Thoracic aorta (tissue), 2 donors: ENCODE measurements at regions not wholly inside any gene's neighbourhood (a gene's known extent, or its start where the extent isn't known, plus 50 kb on each side); places are given as distances from the start of the nearest gene placed in this dataset.

Experiments used
- ATAC-seq: fragments of 150-250 bp; one replicate; pipeline ENCODE4 v1.8.0; 2017; ENCODE audit warnings: low read depth; ENCODE audit not compliant: insufficient number of reproducible peaks, low FRiP score
- DNase-seq: peaks from one replicate; pipeline ENCODE4 v3.0.0-alpha.2; 2020; ENCODE audit warnings: low spot score
- H3K27ac ChIP-seq, 2 donors: fragments of 200-600 bp; sonication (generic); 1 replicate in 1 of 2; 2 replicates in 1 of 2; pipeline ENCODE4 v1.5.1; 2016; ENCODE audit warnings: mild to moderate bottlenecking in 2 of 2, moderate library complexity in 2 of 2
- H3K27me3 ChIP-seq: fragments of 200-600 bp; sonication (generic); replicated peaks from 2 replicates; pipeline ENCODE4 v1.6.0; 2016; ENCODE audit warnings: mild to moderate bottlenecking; ENCODE audit not compliant: insufficient read depth
- H3K36me3 ChIP-seq: fragments of 200-600 bp; sonication (generic); one replicate; pipeline ENCODE4 v1.5.1; 2016
- H3K4me1 ChIP-seq, 2 donors: fragments of 200-600 bp; sonication (generic); 1 replicate in 1 of 2; 2 replicates in 1 of 2; pipeline versions ENCODE4 v1.5.1 to v1.6.0; 2016; ENCODE audit warnings: low read depth in 2 of 2, mild to moderate bottlenecking in 1 of 2; ENCODE audit not compliant: control insufficient read depth in 1 of 2
- H3K4me3 ChIP-seq: fragments of 200-600 bp; sonication (generic); 2 replicates; pipeline ENCODE4 v1.5.1; 2016; ENCODE audit warnings: mild to moderate bottlenecking
- H3K9me3 ChIP-seq: fragments of 200-600 bp; sonication (generic); 2 replicates; pipeline ENCODE4 v1.5.1; 2016
- TF ChIP-seq, protein P1 (sequence below): fragments of 200-600 bp; sonication (generic); IDR thresholded peaks from one replicate; pipeline ENCODE4 v1.5.1; 2019; ENCODE audit warnings: antibody characterized with exemption

DNA sequence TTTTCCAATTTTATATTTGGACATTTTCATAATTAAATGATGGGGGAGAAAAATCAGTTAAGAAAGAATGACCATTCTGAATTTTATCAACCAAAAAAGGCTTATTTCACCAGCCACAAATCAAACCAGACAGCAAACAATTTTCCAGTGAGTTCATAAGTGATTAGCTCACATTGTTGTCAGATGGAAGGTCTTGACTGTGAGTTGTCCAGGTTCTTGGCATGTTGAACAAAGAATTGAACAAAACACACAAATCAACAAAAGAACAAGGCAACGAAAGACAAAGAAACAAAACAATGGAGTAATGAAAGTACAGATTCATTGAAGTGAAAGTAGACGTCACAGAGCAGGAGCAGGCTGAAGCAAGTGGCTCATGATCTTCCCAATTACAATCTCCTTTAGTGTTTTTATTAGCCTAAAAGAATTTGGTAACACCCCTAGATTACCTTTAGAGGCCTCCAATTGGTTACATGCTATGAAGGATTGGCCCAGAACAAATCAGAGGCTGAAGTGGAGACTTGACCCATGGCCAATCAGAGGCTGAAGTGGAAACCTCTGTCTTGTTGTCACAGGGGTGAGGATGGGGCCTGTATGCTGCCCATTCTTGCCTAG lies 248.7 kb downstream of the NEBL start:
- no peaks in the 10 kb centered on the region for H3K9me3 ChIP-seq
- no peak overlapping the region for H3K4me3 ChIP-seq
- H3K4me1 ChIP-seq, result no peaks in the 10 kb centered on the region
- no peaks in the 10 kb centered on the region for H3K36me3 ChIP-seq
- no peak overlapping the region for H3K27ac ChIP-seq
- ATAC-seq (no peak), DNase-seq (no peak)
- TF ChIP-seq, protein P1, sequence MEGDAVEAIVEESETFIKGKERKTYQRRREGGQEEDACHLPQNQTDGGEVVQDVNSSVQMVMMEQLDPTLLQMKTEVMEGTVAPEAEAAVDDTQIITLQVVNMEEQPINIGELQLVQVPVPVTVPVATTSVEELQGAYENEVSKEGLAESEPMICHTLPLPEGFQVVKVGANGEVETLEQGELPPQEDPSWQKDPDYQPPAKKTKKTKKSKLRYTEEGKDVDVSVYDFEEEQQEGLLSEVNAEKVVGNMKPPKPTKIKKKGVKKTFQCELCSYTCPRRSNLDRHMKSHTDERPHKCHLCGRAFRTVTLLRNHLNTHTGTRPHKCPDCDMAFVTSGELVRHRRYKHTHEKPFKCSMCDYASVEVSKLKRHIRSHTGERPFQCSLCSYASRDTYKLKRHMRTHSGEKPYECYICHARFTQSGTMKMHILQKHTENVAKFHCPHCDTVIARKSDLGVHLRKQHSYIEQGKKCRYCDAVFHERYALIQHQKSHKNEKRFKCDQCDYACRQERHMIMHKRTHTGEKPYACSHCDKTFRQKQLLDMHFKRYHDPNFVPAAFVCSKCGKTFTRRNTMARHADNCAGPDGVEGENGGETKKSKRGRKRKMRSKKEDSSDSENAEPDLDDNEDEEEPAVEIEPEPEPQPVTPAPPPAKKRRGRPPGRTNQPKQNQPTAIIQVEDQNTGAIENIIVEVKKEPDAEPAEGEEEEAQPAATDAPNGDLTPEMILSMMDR, result no peak
- H3K27me3 ChIP-seq, result no peaks in the 10 kb centered on the region

DNA sequence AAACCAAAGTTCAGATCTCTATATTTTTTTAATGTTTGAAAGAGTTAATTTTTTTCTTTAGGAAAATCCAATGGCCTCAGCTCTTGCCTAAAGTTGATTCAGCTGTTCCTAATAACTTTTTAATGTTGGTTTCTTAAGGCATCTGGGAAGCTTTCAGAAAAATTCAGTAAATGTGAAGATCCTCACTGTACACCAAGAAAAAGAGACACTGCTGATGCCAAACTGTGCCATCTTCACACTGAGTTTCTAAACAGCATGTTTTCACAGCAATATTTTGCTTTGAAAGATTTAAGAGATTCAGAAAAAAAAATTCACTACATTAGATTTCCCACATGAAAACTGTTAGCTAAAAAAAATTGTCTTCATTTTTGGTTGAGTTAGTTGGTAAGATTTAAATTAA lies 249.4 kb downstream of the NEBL start:
- ATAC-seq, result no peak
- H3K9me3 ChIP-seq, result no peaks in the 10 kb centered on the region
- TF ChIP-seq, protein P1, result no peak
- no peaks in the 10 kb centered on the region for H3K27me3 ChIP-seq
- H3K27ac ChIP-seq, result no peak overlapping the region
- no peak overlapping the region for H3K4me3 ChIP-seq
- no peaks in the 10 kb centered on the region for H3K4me1 ChIP-seq
- no peaks in the 10 kb centered on the region for H3K36me3 ChIP-seq
- DNase-seq, result no peak

DNA sequence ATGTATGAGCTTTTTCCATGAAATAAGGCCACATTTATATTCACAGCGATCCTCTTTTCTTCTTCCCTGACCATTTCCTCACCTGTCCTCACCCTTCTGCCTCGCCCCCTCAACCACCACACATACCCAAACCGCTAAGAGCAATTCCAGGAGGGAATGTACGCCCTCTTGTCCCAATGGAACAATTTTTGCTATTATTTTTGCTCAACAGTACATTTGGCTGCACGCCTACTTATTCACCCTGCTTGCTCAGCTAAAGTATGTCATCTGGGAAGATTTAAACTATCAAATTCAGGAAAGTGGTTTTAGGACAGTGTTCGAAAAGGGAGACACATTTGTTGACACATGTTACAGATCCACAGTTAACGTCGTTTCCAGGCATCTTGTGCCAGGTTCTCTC lies 252.7 kb downstream of the NEBL start:
- H3K4me1 ChIP-seq, result no peaks in the 10 kb centered on the region
- ATAC-seq (no peak), DNase-seq (no peak)
- no peaks in the 10 kb centered on the region for H3K27me3 ChIP-seq
- TF ChIP-seq, protein P1, result no peak
- no peaks in the 10 kb centered on the region for H3K9me3 ChIP-seq
- no peak overlapping the region for H3K27ac ChIP-seq
- no peaks in the 10 kb centered on the region for H3K36me3 ChIP-seq
- no peak overlapping the region for H3K4me3 ChIP-seq

DNA sequence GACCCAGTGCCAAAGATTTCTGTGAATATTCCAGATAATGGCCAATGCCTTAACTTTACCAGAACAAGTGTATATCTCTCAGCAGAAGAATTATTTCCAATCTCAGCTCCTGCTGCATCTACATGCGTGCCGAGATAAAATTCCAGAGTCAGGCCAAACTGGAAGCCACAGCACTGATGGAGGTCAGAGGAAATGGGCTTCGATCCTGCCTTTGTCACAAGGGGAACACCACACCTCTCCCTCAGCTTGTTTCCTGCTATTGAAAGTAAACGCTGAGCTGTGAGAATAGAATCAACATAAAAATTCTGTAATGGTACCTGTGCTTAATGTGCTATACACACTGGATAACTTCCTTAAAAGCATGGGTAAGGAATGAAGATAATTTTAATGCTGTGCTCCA lies 255.5 kb downstream of the NEBL start:
- Histone ChIP-seq H3K9me3 (no peaks in the 10 kb centered on the region), H3K36me3 (no peaks in the 10 kb centered on the region), H3K4me3 (no peak overlapping the region), H3K27me3 (no peaks in the 10 kb centered on the region), H3K27ac (no peak overlapping the region), H3K4me1 (no peaks in the 10 kb centered on the region)
- ATAC-seq, result no peak
- no peak for DNase-seq
- TF ChIP-seq, protein P1, result no peak

DNA sequence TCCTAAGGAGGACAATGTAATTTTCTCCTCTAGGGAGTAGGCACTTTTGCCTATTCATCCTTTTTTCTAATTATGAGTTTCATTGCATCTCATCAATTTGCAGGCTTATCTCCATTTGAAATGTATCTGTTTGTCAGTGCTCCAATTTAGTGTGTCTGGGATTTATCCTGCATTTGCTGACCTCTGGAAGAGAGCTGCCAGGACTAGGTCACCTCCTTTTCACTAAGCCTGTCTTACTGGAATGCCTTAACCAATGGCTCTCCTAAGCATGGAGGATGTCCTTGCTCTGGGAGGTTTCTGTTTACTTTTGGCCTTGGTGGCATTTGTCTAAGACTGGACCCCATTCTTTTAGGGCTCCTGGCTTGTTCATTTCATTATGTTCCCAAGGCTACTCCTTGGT lies 261.5 kb downstream of the NEBL start:
- ATAC-seq (no peak), DNase-seq (no peak)
- TF ChIP-seq, protein P1, result no peak

More for the DNA sequence above, 261.5 kb downstream of the NEBL start:
- H3K36me3 ChIP-seq, result no peaks in the 10 kb centered on the region
- no peaks in the 10 kb centered on the region for H3K9me3 ChIP-seq
- no peak overlapping the region for H3K27ac ChIP-seq
- H3K4me3 ChIP-seq, result no peak overlapping the region
- H3K27me3 ChIP-seq, result no peaks in the 10 kb centered on the region
- no peaks in the 10 kb centered on the region for H3K4me1 ChIP-seq
